ENCODE measurements at regions not wholly inside any gene's neighbourhood (a gene's known extent, or its start where the extent isn't known, plus 50 kb on each side); places are given as distances from the start of the nearest gene placed in this dataset.

GRCh38 chr3:144128108-144128892 is 156.7 kb downstream of the DIPK2A start:
- no peak overlapping the region for H2AFZ ChIP-seq (ENCODE audit: low read length)
- no peaks in the 10 kb centered on the region for H3K36me3 ChIP-seq (ENCODE audit: insufficient read depth, low read length)
- no peaks in the 10 kb centered on the region for H3K79me2 ChIP-seq (ENCODE audit: insufficient read depth, low read length)
- H3K27me3 ChIP-seq (ENCODE audit: insufficient read depth, low read length) = no peaks in the 10 kb centered on the region
- TF ChIP-seq CTCF (IDR thresholded peaks at IDR 0.05; ENCODE audit: extremely low read depth, low read depth, low read length) = no peak
- no peaks in the 10 kb centered on the region for H4K20me1 ChIP-seq (ENCODE audit: insufficient read depth, low read length)
- no peaks in the 10 kb centered on the region for H3K4me1 ChIP-seq (ENCODE audit: insufficient read depth, low read length)
- H3K4me3 ChIP-seq (ENCODE audit: insufficient read depth, low read length) = no peak overlapping the region
- H3K27ac ChIP-seq (ENCODE audit: low read depth, low read length) = no peak overlapping the region
- DNase-seq (ENCODE audit: insufficient read length, low spot score, missing footprints) = no peak
- H3K4me2 ChIP-seq (ENCODE audit: insufficient read depth, low read length) = no peak overlapping the region
- no peaks in the 10 kb centered on the region for H3K9me3 ChIP-seq (ENCODE audit: low read depth, low read length)

GRCh38 chr3:144129536-144130214 is 158.1 kb downstream of the DIPK2A start:
- Histone ChIP-seq H3K36me3 (ENCODE audit: insufficient read depth, low read length) (no peaks in the 10 kb centered on the region), H3K27ac (ENCODE audit: low read depth, low read length) (no peak overlapping the region), H3K27me3 (ENCODE audit: insufficient read depth, low read length) (no peaks in the 10 kb centered on the region), H4K20me1 (ENCODE audit: insufficient read depth, low read length) (no peaks in the 10 kb centered on the region), H3K4me1 (ENCODE audit: insufficient read depth, low read length) (no peaks in the 10 kb centered on the region), H3K4me2 (ENCODE audit: insufficient read depth, low read length) (no peak overlapping the region), H3K9me3 (ENCODE audit: low read depth, low read length) (no peaks in the 10 kb centered on the region), H2AFZ (ENCODE audit: low read length) (no peak overlapping the region), H3K4me3 (ENCODE audit: insufficient read depth, low read length) (no peak overlapping the region), H3K79me2 (ENCODE audit: insufficient read depth, low read length) (no peaks in the 10 kb centered on the region)
- TF ChIP-seq CTCF (IDR thresholded peaks at IDR 0.05; ENCODE audit: extremely low read depth, low read depth, low read length) = no peak
- DNase-seq (ENCODE audit: insufficient read length, low spot score, missing footprints) = no peak

GRCh38 chr3:144141074-144141473 is 169.5 kb downstream of the DIPK2A start:
- H3K4me2 ChIP-seq (ENCODE audit: insufficient read depth, low read length) = no peak overlapping the region
- no peak for TF ChIP-seq CTCF (IDR thresholded peaks at IDR 0.05; ENCODE audit: extremely low read depth, low read depth, low read length)
- no peaks in the 10 kb centered on the region for H3K27me3 ChIP-seq (ENCODE audit: insufficient read depth, low read length)
- H3K4me3 ChIP-seq (ENCODE audit: insufficient read depth, low read length) = no peak overlapping the region
- H3K4me1 ChIP-seq (ENCODE audit: insufficient read depth, low read length) = peaks cover 6% of the 10 kb centered on the region
- no peak overlapping the region for H2AFZ ChIP-seq (ENCODE audit: low read length)
- no peaks in the 10 kb centered on the region for H4K20me1 ChIP-seq (ENCODE audit: insufficient read depth, low read length)
- no peaks in the 10 kb centered on the region for H3K79me2 ChIP-seq (ENCODE audit: insufficient read depth, low read length)
- no peak overlapping the region for H3K27ac ChIP-seq (ENCODE audit: low read depth, low read length)
- DNase-seq (ENCODE audit: insufficient read length, low spot score, missing footprints) = no peak
- no peaks in the 10 kb centered on the region for H3K9me3 ChIP-seq (ENCODE audit: low read depth, low read length)
- H3K36me3 ChIP-seq (ENCODE audit: insufficient read depth, low read length) = no peaks in the 10 kb centered on the region

- peak overlapping the region; percentile 84 for H2AFZ ChIP-seq (ENCODE audit: low read length)
- H3K4me1 ChIP-seq (ENCODE audit: insufficient read depth, low read length) = peaks cover 6% of the 10 kb centered on the region
- H3K4me2 ChIP-seq (ENCODE audit: insufficient read depth, low read length) = no peak overlapping the region
- no peak overlapping the region for H3K27ac ChIP-seq (ENCODE audit: low read depth, low read length)
- no peak for DNase-seq (ENCODE audit: insufficient read length, low spot score, missing footprints)
- no peaks in the 10 kb centered on the region for H4K20me1 ChIP-seq (ENCODE audit: insufficient read depth, low read length)
- H3K9me3 ChIP-seq (ENCODE audit: low read depth, low read length) = no peaks in the 10 kb centered on the region
- H3K36me3 ChIP-seq (ENCODE audit: insufficient read depth, low read length) = no peaks in the 10 kb centered on the region
- TF ChIP-seq CTCF (IDR thresholded peaks at IDR 0.05; ENCODE audit: extremely low read depth, low read depth, low read length) = no peak
- no peak overlapping the region for H3K4me3 ChIP-seq (ENCODE audit: insufficient read depth, low read length)
- H3K27me3 ChIP-seq (ENCODE audit: insufficient read depth, low read length) = no peaks in the 10 kb centered on the region
- no peaks in the 10 kb centered on the region for H3K79me2 ChIP-seq (ENCODE audit: insufficient read depth, low read length)
Measured at GRCh38 chr3:144141496-144141895, 169.9 kb downstream of the DIPK2A start.

Measured in osteoblast (primary cell).